ENCODE measurements at regions not wholly inside any gene's neighbourhood (a gene's known extent, or its start where the extent isn't known, plus 50 kb on each side); places are given as distances from the start of the nearest gene placed in this dataset.

DNA sequence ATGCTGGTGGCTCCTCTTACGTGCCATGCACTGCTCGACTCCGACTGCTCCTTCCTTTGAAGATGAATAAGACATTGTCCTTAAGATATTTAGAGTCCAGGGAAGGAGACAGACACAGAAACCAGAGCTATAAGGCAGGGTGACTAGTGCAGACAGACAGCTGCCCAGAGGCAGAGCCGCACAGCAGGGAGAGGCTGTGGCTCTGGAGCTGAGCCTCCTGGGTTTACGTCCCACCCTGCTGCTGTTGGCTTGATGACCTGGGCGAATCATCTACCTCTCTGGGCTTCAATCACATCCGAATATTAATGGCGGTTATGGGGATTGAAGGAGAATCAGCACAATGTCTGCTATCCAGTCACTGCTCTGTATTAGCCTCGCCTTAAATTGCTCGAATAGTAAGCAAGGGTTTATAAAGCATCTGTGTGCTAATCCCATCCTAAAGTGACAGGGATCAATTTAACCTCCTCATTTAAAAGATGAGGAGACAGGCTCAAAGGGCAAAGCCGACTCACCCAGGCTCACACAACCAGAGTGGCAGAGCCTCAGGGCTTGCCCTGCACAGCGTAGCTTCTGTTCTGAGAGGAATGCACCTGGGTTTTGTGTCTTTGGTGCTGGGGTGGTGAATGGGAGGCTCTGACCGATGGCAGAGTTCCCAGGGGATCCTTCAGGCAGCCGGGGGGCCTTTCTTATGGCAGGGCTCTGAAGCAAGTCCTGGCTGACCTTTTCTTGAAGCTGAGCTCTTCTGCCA lies 284.1 kb downstream of the MYCN start:
- TF ChIP-seq, protein P1, sequence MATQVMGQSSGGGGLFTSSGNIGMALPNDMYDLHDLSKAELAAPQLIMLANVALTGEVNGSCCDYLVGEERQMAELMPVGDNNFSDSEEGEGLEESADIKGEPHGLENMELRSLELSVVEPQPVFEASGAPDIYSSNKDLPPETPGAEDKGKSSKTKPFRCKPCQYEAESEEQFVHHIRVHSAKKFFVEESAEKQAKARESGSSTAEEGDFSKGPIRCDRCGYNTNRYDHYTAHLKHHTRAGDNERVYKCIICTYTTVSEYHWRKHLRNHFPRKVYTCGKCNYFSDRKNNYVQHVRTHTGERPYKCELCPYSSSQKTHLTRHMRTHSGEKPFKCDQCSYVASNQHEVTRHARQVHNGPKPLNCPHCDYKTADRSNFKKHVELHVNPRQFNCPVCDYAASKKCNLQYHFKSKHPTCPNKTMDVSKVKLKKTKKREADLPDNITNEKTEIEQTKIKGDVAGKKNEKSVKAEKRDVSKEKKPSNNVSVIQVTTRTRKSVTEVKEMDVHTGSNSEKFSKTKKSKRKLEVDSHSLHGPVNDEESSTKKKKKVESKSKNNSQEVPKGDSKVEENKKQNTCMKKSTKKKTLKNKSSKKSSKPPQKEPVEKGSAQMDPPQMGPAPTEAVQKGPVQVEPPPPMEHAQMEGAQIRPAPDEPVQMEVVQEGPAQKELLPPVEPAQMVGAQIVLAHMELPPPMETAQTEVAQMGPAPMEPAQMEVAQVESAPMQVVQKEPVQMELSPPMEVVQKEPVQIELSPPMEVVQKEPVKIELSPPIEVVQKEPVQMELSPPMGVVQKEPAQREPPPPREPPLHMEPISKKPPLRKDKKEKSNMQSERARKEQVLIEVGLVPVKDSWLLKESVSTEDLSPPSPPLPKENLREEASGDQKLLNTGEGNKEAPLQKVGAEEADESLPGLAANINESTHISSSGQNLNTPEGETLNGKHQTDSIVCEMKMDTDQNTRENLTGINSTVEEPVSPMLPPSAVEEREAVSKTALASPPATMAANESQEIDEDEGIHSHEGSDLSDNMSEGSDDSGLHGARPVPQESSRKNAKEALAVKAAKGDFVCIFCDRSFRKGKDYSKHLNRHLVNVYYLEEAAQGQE (IDR thresholded peaks at IDR 0.05; ENCODE audit: insufficient read depth in 1 of 2, low read depth in 2 of 2, low read length in 2 of 2): no peak; a peak in 1 of 4 replicates
- no peak for TF ChIP-seq FOXP2 (optimal IDR thresholded peaks at IDR 0.05; ENCODE audit: borderline replicate concordance, extremely low read depth, extremely low read length, insufficient read depth)
- no peak for TF ChIP-seq POLR2AphosphoS5 (IDR thresholded peaks at IDR 0.05; ENCODE audit: low read depth, low read length)
- TF ChIP-seq TAF1 (IDR thresholded peaks at IDR 0.05; ENCODE audit: borderline replicate concordance, insufficient read depth, low read length): no peak
- no peak for TF ChIP-seq SIN3A (IDR thresholded peaks at IDR 0.05; ENCODE audit: borderline replicate concordance, insufficient read depth, low read length)

DNA sequence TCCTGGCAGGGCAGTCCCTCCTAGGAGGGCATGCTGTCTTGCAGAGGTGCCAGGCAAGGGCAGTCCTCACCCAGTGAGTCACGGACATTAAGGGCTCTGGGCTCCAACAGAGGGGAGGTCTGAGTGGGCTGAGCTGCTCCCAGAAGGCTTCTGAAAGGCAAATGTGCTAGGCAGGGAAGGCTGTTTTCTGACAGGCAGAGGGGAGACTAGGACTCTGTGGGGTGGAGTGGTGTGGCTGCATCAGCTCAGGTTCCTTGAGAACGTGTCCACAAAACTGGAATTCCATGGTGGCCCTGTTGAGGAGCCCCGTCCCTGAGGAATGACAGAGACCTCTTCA lies 283.5 kb downstream of the MYCN start:
- no peak for TF ChIP-seq SIN3A (IDR thresholded peaks at IDR 0.05; ENCODE audit: borderline replicate concordance, insufficient read depth, low read length)
- TF ChIP-seq, protein P1 (IDR thresholded peaks at IDR 0.05; ENCODE audit: insufficient read depth in 1 of 2, low read depth in 2 of 2, low read length in 2 of 2): no peak
- TF ChIP-seq TAF1 (IDR thresholded peaks at IDR 0.05; ENCODE audit: borderline replicate concordance, insufficient read depth, low read length): no peak
- TF ChIP-seq POLR2AphosphoS5 (IDR thresholded peaks at IDR 0.05; ENCODE audit: low read depth, low read length): no peak
- TF ChIP-seq FOXP2 (optimal IDR thresholded peaks at IDR 0.05; ENCODE audit: borderline replicate concordance, extremely low read depth, extremely low read length, insufficient read depth): no peak

DNA sequence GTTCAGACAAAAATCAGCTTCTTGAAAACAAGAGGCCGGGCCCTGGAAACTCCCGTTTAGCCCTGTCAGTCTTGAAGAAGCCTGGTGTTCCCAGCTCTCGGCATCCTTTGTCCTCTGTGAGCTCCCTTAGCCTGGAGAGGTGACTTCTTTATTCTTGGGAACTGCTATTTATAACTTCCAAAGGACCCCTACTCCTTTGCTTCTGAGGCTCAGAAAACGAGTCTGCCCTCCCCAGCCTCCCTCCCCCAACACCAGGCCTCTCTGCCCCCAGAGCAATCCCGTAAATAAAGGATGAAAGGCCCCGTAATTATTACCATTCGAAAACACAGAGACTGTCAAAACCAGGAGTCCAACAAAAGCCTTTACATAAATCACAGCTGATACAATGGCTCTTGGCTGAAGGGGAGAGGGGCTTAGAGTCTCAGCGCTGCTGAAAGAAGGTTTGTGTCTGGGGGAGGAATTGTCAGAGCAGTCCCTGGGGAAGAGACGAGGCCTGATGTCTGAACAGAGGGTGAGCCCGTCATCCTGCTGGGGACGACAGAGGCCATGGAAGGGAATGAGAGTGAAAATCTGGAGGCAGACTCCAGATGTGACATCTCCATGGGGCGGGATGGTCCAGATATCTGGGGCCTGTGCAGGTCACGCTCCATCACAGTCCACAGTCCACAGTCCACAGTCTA lies 283.0 kb downstream of the MYCN start:
- TF ChIP-seq POLR2AphosphoS5 (IDR thresholded peaks at IDR 0.05; ENCODE audit: low read depth, low read length): no peak
- TF ChIP-seq TAF1 (IDR thresholded peaks at IDR 0.05; ENCODE audit: borderline replicate concordance, insufficient read depth, low read length): no peak
- TF ChIP-seq, protein P1 (IDR thresholded peaks at IDR 0.05; ENCODE audit: insufficient read depth in 1 of 2, low read depth in 2 of 2, low read length in 2 of 2): no peak
- TF ChIP-seq FOXP2 (optimal IDR thresholded peaks at IDR 0.05; ENCODE audit: borderline replicate concordance, extremely low read depth, extremely low read length, insufficient read depth): no peak
- TF ChIP-seq SIN3A (IDR thresholded peaks at IDR 0.05; ENCODE audit: borderline replicate concordance, insufficient read depth, low read length): no peak

DNA sequence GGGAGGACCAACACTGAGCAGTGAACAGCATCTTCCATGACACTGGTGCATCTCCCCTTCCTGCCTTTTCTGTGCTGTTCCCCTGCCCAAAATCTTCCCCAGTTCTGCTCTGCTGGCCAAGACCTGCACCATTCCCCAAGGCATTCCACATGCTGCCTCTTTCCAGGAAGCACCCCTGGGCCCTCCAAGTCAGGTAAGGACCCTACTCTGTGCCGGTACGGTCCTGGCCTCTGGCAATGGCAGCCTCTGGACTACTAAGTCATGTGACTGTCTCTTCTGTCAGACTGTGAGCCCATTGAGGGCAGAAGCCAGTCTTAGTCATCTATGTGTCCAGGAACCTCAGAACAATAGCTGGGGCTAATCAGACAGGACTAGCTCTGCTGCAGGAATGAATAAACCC lies 282.0 kb downstream of the MYCN start:
- no peak for TF ChIP-seq FOXP2 (optimal IDR thresholded peaks at IDR 0.05; ENCODE audit: borderline replicate concordance, extremely low read depth, extremely low read length, insufficient read depth)
- TF ChIP-seq, protein P1 (IDR thresholded peaks at IDR 0.05; ENCODE audit: insufficient read depth in 1 of 2, low read depth in 2 of 2, low read length in 2 of 2): no peak
- no peak for TF ChIP-seq POLR2AphosphoS5 (IDR thresholded peaks at IDR 0.05; ENCODE audit: low read depth, low read length)
- no peak for TF ChIP-seq SIN3A (IDR thresholded peaks at IDR 0.05; ENCODE audit: borderline replicate concordance, insufficient read depth, low read length)
- TF ChIP-seq TAF1 (IDR thresholded peaks at IDR 0.05; ENCODE audit: borderline replicate concordance, insufficient read depth, low read length): no peak
